BLaER1 (cell line): ENCODE measurements at regions not wholly inside any gene's neighbourhood (a gene's known extent, or its start where the extent isn't known, plus 50 kb on each side); places are given as distances from the start of the nearest gene placed in this dataset.
"Not testable (repeated sequence)": the region's sequence is repeated elsewhere in the genome, so short reads cannot be mapped to it uniquely, and the experiment has no call there.

Experiments
- H3K27ac ChIP-seq: shearing (Covaris generic); formaldehyde crosslinking; 2 replicates; pipeline ENCODE4 v1.8.1; 2022
- H3K27me3 ChIP-seq: shearing (Covaris generic); formaldehyde crosslinking; 2 replicates; pipeline ENCODE4 v1.8.1; 2022
- H3K36me3 ChIP-seq: shearing (Covaris generic); formaldehyde crosslinking; 2 replicates; pipeline ENCODE4 v1.8.1; 2022
- H3K4me1 ChIP-seq: shearing (Covaris generic); formaldehyde crosslinking; 2 replicates; pipeline ENCODE4 v1.8.1; 2022
- H3K4me2 ChIP-seq: shearing (Covaris generic); formaldehyde crosslinking; 2 replicates; pipeline ENCODE4 v1.8.1; 2022
- H3K4me3 ChIP-seq: shearing (Covaris generic); formaldehyde crosslinking; 2 replicates; pipeline ENCODE4 v1.8.1; 2022
- H3K9ac ChIP-seq: shearing (Covaris generic); formaldehyde crosslinking; 2 replicates; pipeline ENCODE4 v1.8.1; 2022
- H3K9me3 ChIP-seq: shearing (Covaris generic); formaldehyde crosslinking; 2 replicates; pipeline ENCODE4 v1.8.1; 2022
- H4K20me1 ChIP-seq: shearing (Covaris generic); formaldehyde crosslinking; 2 replicates; pipeline ENCODE4 v1.8.1; 2022
- Cebpa-rat ChIP-seq: shearing (Covaris generic); IDR thresholded peaks from 2 replicates; pipeline ENCODE4 v1.8.1; 2022

- H3K4me1 ChIP-seq: no peaks in the 10 kb centered on the region
- H3K9ac ChIP-seq: no peak overlapping the region
- no peak overlapping the region for H3K4me2 ChIP-seq
- peaks cover 15% of the 10 kb centered on the region for H3K9me3 ChIP-seq
- no peak overlapping the region for H3K4me3 ChIP-seq
- no peaks in the 10 kb centered on the region for H4K20me1 ChIP-seq
- TF ChIP-seq Cebpa-rat: no peak
- H3K36me3 ChIP-seq: no peaks in the 10 kb centered on the region
- H3K27ac ChIP-seq: no peak overlapping the region
- H3K27me3 ChIP-seq: no peaks in the 10 kb centered on the region
Observed at GRCh38 chr2:48039209-48039990, 133.1 kb upstream of the FBXO11 start.

- H4K20me1 ChIP-seq: no peaks in the 10 kb centered on the region
- peaks cover 5% of the 10 kb centered on the region; the same call in 1 of the 2 replicates for H3K9me3 ChIP-seq
- no peak overlapping the region for H3K4me3 ChIP-seq
- no peaks in the 10 kb centered on the region for H3K27me3 ChIP-seq
- no peak overlapping the region for H3K4me2 ChIP-seq
- no peak for TF ChIP-seq Cebpa-rat
- H3K9ac ChIP-seq: no peak overlapping the region
- no peak overlapping the region for H3K27ac ChIP-seq
- H3K36me3 ChIP-seq: no peaks in the 10 kb centered on the region
- H3K4me1 ChIP-seq: peaks cover 17% of the 10 kb centered on the region
Observed at GRCh38 chr2:48043131-48043700, 136.9 kb upstream of the FBXO11 start.

GRCh38 chr2:48043746-48044145 lies 137.4 kb upstream of the FBXO11 start:
- H3K4me1 ChIP-seq: peaks cover 17% of the 10 kb centered on the region
- no peak for TF ChIP-seq Cebpa-rat
- H4K20me1 ChIP-seq: no peaks in the 10 kb centered on the region
- no peak overlapping the region for H3K9ac ChIP-seq
- no peak overlapping the region for H3K4me3 ChIP-seq
- H3K27me3 ChIP-seq: no peaks in the 10 kb centered on the region
- 0 out of 2 replicates have a peak, but pooled peaks cover under 1% of the 10 kb centered on the region for H3K9me3 ChIP-seq
- H3K4me2 ChIP-seq: no peak overlapping the region
- H3K36me3 ChIP-seq: no peaks in the 10 kb centered on the region
- no peak overlapping the region for H3K27ac ChIP-seq

GRCh38 chr2:48045613-48046012 lies 139.3 kb upstream of the FBXO11 start:
- no peak for TF ChIP-seq Cebpa-rat
- H3K4me1 ChIP-seq: peaks cover 17% of the 10 kb centered on the region
- H3K9ac ChIP-seq: no peak overlapping the region
- no peaks in the 10 kb centered on the region for H3K27me3 ChIP-seq
- H3K4me2 ChIP-seq: peak overlapping the region; percentile 55
- H3K27ac ChIP-seq: no peak overlapping the region
- H4K20me1 ChIP-seq: no peaks in the 10 kb centered on the region
- H3K4me3 ChIP-seq: no peak overlapping the region
- no peaks in the 10 kb centered on the region for H3K36me3 ChIP-seq
- no peaks in the 10 kb centered on the region for H3K9me3 ChIP-seq

- TF ChIP-seq Cebpa-rat: no peak
- Histone ChIP-seq H3K36me3 (no peaks in the 10 kb centered on the region), H3K4me1 (peaks cover 17% of the 10 kb centered on the region), H3K27me3 (no peaks in the 10 kb centered on the region), H3K4me2 (no peak overlapping the region), H3K9me3 (no peaks in the 10 kb centered on the region), H4K20me1 (no peaks in the 10 kb centered on the region), H3K27ac (no peak overlapping the region), H3K4me3 (no peak overlapping the region), H3K9ac (no peak overlapping the region)
Observed at GRCh38 chr2:48048476-48049171, 142.3 kb upstream of the FBXO11 start.

GRCh38 chr2:48049371-48049770 lies 143.1 kb upstream of the FBXO11 start:
- no peak overlapping the region for H3K27ac ChIP-seq
- no peak overlapping the region for H3K4me2 ChIP-seq
- H3K9me3 ChIP-seq: no peaks in the 10 kb centered on the region
- H3K27me3 ChIP-seq: no peaks in the 10 kb centered on the region
- no peaks in the 10 kb centered on the region for H3K36me3 ChIP-seq
- no peak for TF ChIP-seq Cebpa-rat
- no peak overlapping the region for H3K9ac ChIP-seq
- H4K20me1 ChIP-seq: no peaks in the 10 kb centered on the region
- peaks cover 17% of the 10 kb centered on the region for H3K4me1 ChIP-seq
- H3K4me3 ChIP-seq: no peak overlapping the region

DNA sequence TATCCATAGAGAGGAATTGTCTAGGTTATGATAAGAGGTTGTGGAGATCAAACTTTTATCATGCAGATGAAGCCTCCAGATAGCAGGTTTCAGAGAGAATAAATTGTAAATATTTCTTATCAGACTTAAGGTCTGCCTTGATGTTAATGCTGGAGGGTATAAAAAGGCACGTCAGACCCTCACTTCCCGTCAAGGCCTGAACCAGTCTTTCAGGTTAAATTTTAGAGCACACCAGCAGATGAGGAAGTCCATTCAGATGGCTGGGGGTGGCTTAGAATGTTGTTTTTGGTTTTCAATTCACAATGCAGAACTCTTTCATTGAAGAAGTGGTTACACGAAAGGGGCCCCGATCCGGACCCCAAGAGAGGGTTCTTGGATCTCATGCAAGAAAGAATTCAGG lies 144.4 kb upstream of the FBXO11 start:
- Histone ChIP-seq H3K9me3 (no peaks in the 10 kb centered on the region), H4K20me1 (no peaks in the 10 kb centered on the region), H3K27ac (no peak overlapping the region), H3K4me3 (no peak overlapping the region), H3K4me2 (no peak overlapping the region), H3K9ac (no peak overlapping the region), H3K4me1 (peaks cover 7% of the 10 kb centered on the region), H3K36me3 (no peaks in the 10 kb centered on the region), H3K27me3 (no peaks in the 10 kb centered on the region)
- TF ChIP-seq Cebpa-rat: no peak

GRCh38 chr2:48059975-48060374 lies 153.7 kb upstream of the FBXO11 start:
- H3K4me1 ChIP-seq: no peaks in the 10 kb centered on the region
- H3K4me2 ChIP-seq: no peak overlapping the region
- TF ChIP-seq Cebpa-rat: no peak
- no peaks in the 10 kb centered on the region for H3K9me3 ChIP-seq
- H3K27ac ChIP-seq: no peak overlapping the region
- H3K9ac ChIP-seq: no peak overlapping the region
- H3K36me3 ChIP-seq: no peaks in the 10 kb centered on the region
- H4K20me1 ChIP-seq: no peaks in the 10 kb centered on the region
- no peak overlapping the region for H3K4me3 ChIP-seq
- no peaks in the 10 kb centered on the region for H3K27me3 ChIP-seq

- not testable (repeated sequence) for H3K27me3 ChIP-seq, H3K27ac ChIP-seq, H3K9ac ChIP-seq, H3K4me3 ChIP-seq, H4K20me1 ChIP-seq, H3K4me2 ChIP-seq, H3K9me3 ChIP-seq, H3K4me1 ChIP-seq, H3K36me3 ChIP-seq
Observed at GRCh38 chr2:48061656-48062055, 155.4 kb upstream of the FBXO11 start.

GRCh38 chr2:48065096-48065495 lies 158.8 kb upstream of the FBXO11 start:
- Histone ChIP-seq H3K4me1 (no peaks in the 10 kb centered on the region), H3K27me3 (no peaks in the 10 kb centered on the region), H3K9me3 (no peaks in the 10 kb centered on the region), H3K27ac (no peak overlapping the region), H3K4me2 (no peak overlapping the region), H3K9ac (no peak overlapping the region), H3K36me3 (no peaks in the 10 kb centered on the region), H4K20me1 (no peaks in the 10 kb centered on the region), H3K4me3 (no peak overlapping the region)
- no peak for TF ChIP-seq Cebpa-rat
